ENCODE measurements at regions not wholly inside any gene's neighbourhood (a gene's known extent, or its start where the extent isn't known, plus 50 kb on each side); places are given as distances from the start of the nearest gene placed in this dataset.

- no peak overlapping the region for H3K4me3 ChIP-seq (ENCODE audit: control insufficient read depth, low read depth, low read length)
- no peak for TF ChIP-seq CTCF (IDR thresholded peaks at IDR 0.05; ENCODE audit: control insufficient read depth, insufficient read depth, low read depth, low read length, missing control alignments)
- DNase-seq (ENCODE audit: low read depth) = no peak
Observed at GRCh38 chr11:134518616-134519389, 106.8 kb upstream of the B3GAT1 start.

- DNase-seq (ENCODE audit: low read depth) = no peak
- H3K4me3 ChIP-seq (ENCODE audit: control insufficient read depth, low read depth, low read length) = no peak overlapping the region
- TF ChIP-seq CTCF (IDR thresholded peaks at IDR 0.05; ENCODE audit: control insufficient read depth, insufficient read depth, low read depth, low read length, missing control alignments) = no peak
Observed at GRCh38 chr11:134517621-134518293, 105.7 kb upstream of the B3GAT1 start.

- DNase-seq (ENCODE audit: low read depth) = no peak
- no peak for TF ChIP-seq CTCF (IDR thresholded peaks at IDR 0.05; ENCODE audit: control insufficient read depth, insufficient read depth, low read depth, low read length, missing control alignments)
Observed at GRCh38 chr11:134517115-134517514, 105.1 kb upstream of the B3GAT1 start.

GRCh38 chr11:134516529-134516928 lies 104.5 kb upstream of the B3GAT1 start:
- no peak for TF ChIP-seq CTCF (IDR thresholded peaks at IDR 0.05; ENCODE audit: control insufficient read depth, insufficient read depth, low read depth, low read length, missing control alignments)
- H3K4me3 ChIP-seq (ENCODE audit: control insufficient read depth, low read depth, low read length) = no peak overlapping the region
- DNase-seq (ENCODE audit: low read depth) = no peak

More at GRCh38 chr11:134517115-134517514, 105.1 kb upstream of the B3GAT1 start:
- no peak overlapping the region for H3K4me3 ChIP-seq (ENCODE audit: control insufficient read depth, low read depth, low read length)

- no peak overlapping the region for H3K4me3 ChIP-seq (ENCODE audit: control insufficient read depth, low read depth, low read length)
- no peak for DNase-seq (ENCODE audit: low read depth)
- no peak for TF ChIP-seq CTCF (IDR thresholded peaks at IDR 0.05; ENCODE audit: control insufficient read depth, insufficient read depth, low read depth, low read length, missing control alignments)
Observed at GRCh38 chr11:134515081-134515960, 103.3 kb upstream of the B3GAT1 start.

- no peak for TF ChIP-seq CTCF (IDR thresholded peaks at IDR 0.05; ENCODE audit: control insufficient read depth, insufficient read depth, low read depth, low read length, missing control alignments)
- DNase-seq (ENCODE audit: low read depth) = no peak
- no peak overlapping the region for H3K4me3 ChIP-seq (ENCODE audit: control insufficient read depth, low read depth, low read length)
Observed at GRCh38 chr11:134514354-134514951, 102.4 kb upstream of the B3GAT1 start.

Data from AG09309 (cell line).